HEK293 (cell line): ENCODE measurements at regions not wholly inside any gene's neighbourhood (a gene's known extent, or its start where the extent isn't known, plus 50 kb on each side); places are given as distances from the start of the nearest gene placed in this dataset.

ENCODE experiments used
- CTCF ChIA-PET: fragments of 350-600 bp; formaldehyde crosslinking; extraction: SDS; loops from one replicate; lab custom pipeline; 2021; ENCODE audit warnings: antibody characterized with exemption; lab: Yijun Ruan, JAX
- POLR2A ChIA-PET: fragments of 300-600 bp; formaldehyde crosslinking; extraction: SDS; loops from one replicate; lab custom pipeline; 2020; ENCODE audit warnings: antibody characterized with exemption, inconsistent platforms; lab: Yijun Ruan, JAX
- H3K27ac ChIP-seq: fragments of 200-500 bp; sonication (Bioruptor generic); 2 replicates; pipeline ENCODE4 v1.5.1; 2014; ENCODE audit warnings: low read depth, low read length, control low read depth, inconsistent platforms; ENCODE audit errors: extremely low read depth
- H3K36me3 ChIP-seq, 2 experiments: fragments of 200-500 bp in 1 of 2; sonication (Bioruptor generic) in 1 of 2; 1 replicate in 1 of 2; 2 replicates in 1 of 2; pipeline ENCODE4 v1.5.1; 2014 to 2017; ENCODE audit warnings: inconsistent platforms in 2 of 2, low read length in 2 of 2; ENCODE audit not compliant: control insufficient read depth in 2 of 2, insufficient read depth in 1 of 2
- H3K4me1 ChIP-seq: fragments of 200-500 bp; sonication (Bioruptor generic); 2 replicates; pipeline ENCODE4 v1.5.1; 2014; ENCODE audit warnings: mild to moderate bottlenecking, low read length, inconsistent platforms; ENCODE audit not compliant: control insufficient read depth, insufficient read depth
- H3K4me3 ChIP-seq: 2 replicates; pipeline ENCODE4 v1.5.1; 2011; ENCODE audit warnings: low read depth, mild to moderate bottlenecking, control low read depth, low read length, moderate library complexity
- H3K9me3 ChIP-seq: fragments of 200-500 bp; sonication (Bioruptor generic); 2 replicates; pipeline ENCODE4 v1.5.1; 2014; ENCODE audit warnings: low read depth, low read length, inconsistent platforms; ENCODE audit not compliant: control insufficient read depth, insufficient read depth
- SALL2 ChIP-seq: fragments of 450-650 bp; formaldehyde crosslinking; IDR thresholded peaks from 2 replicates; pipeline ENCODE4 v1.5.0; 2017; ENCODE audit warnings: missing biosample characterization, mild to moderate bottlenecking, missing genetic modification characterization, borderline replicate concordance
- SCRT1 ChIP-seq: fragments of 450-650 bp; formaldehyde crosslinking; IDR thresholded peaks from 2 replicates; pipeline ENCODE4 v1.5.1; 2016; ENCODE audit warnings: missing biosample characterization, missing genetic modification characterization, borderline replicate concordance
- SP2 ChIP-seq: fragments of 450-650 bp; formaldehyde crosslinking; IDR thresholded peaks from 2 replicates; pipeline ENCODE4 v1.5.1; 2016; ENCODE audit warnings: missing biosample characterization, missing genetic modification characterization
- SP7 ChIP-seq: fragments of 450-650 bp; formaldehyde crosslinking; IDR thresholded peaks from 2 replicates; pipeline ENCODE4 v1.5.1; 2016; ENCODE audit warnings: missing biosample characterization, missing genetic modification characterization
- ZNF10 ChIP-seq: fragments of 450-650 bp; formaldehyde crosslinking; IDR thresholded peaks from 2 replicates; pipeline ENCODE4 v1.5.1; 2017; ENCODE audit warnings: missing biosample characterization, missing genetic modification characterization
- ZNF138 ChIP-seq: fragments of 450-650 bp; formaldehyde crosslinking; IDR thresholded peaks from 2 replicates; pipeline ENCODE4 v1.5.1; 2016; ENCODE audit warnings: missing biosample characterization, missing genetic modification characterization, borderline replicate concordance
- ZNF155 ChIP-seq: fragments of 450-650 bp; formaldehyde crosslinking; IDR thresholded peaks from 2 replicates; pipeline ENCODE4 v1.5.1; 2016; ENCODE audit warnings: missing biosample characterization, missing genetic modification characterization
- ZNF175 ChIP-seq: fragments of 450-650 bp; formaldehyde crosslinking; IDR thresholded peaks from 2 replicates; pipeline ENCODE4 v1.5.1; 2016; ENCODE audit warnings: missing biosample characterization, missing genetic modification characterization
- ZNF248 ChIP-seq: fragments of 450-650 bp; formaldehyde crosslinking; IDR thresholded peaks from 2 replicates; pipeline ENCODE4 v1.5.1; 2017; ENCODE audit warnings: missing biosample characterization, missing genetic modification characterization
- ZNF302 ChIP-seq: fragments of 450-650 bp; formaldehyde crosslinking; IDR thresholded peaks from 2 replicates; pipeline ENCODE4 v1.5.1; 2016; ENCODE audit warnings: missing biosample characterization, missing genetic modification characterization, low read depth
- ZNF624 ChIP-seq: fragments of 450-650 bp; formaldehyde crosslinking; IDR thresholded peaks from 2 replicates; pipeline ENCODE4 v1.5.1; 2017; ENCODE audit warnings: missing biosample characterization, missing genetic modification characterization
- ZNF677 ChIP-seq: fragments of 450-650 bp; IDR thresholded peaks from 2 replicates; pipeline ENCODE4 v1.5.0; 2018; ENCODE audit warnings: missing biosample characterization, mild to moderate bottlenecking, missing genetic modification characterization, moderate library complexity
- ZNF701 ChIP-seq: fragments of 450-650 bp; formaldehyde crosslinking; IDR thresholded peaks from 2 replicates; pipeline ENCODE4 v1.5.1; 2016; ENCODE audit warnings: missing biosample characterization, missing genetic modification characterization
- ZNF707 ChIP-seq: fragments of 450-650 bp; formaldehyde crosslinking; IDR thresholded peaks from 2 replicates; pipeline ENCODE4 v1.5.1; 2016; ENCODE audit warnings: missing biosample characterization, missing genetic modification characterization
- TF ChIP-seq, protein P1 (sequence below): fragments of 450-650 bp; formaldehyde crosslinking; IDR thresholded peaks from 2 replicates; pipeline ENCODE4 v1.5.1; 2017; ENCODE audit warnings: missing biosample characterization, missing genetic modification characterization
- TF ChIP-seq, protein P2 (sequence below): fragments of 450-650 bp; formaldehyde crosslinking; IDR thresholded peaks from 2 replicates; pipeline ENCODE4 v1.5.1; 2016; ENCODE audit warnings: missing biosample characterization, missing genetic modification characterization
- TF ChIP-seq, protein P3 (sequence below): fragments of 450-650 bp; formaldehyde crosslinking; IDR thresholded peaks from 2 replicates; pipeline ENCODE4 v1.5.1; 2016; ENCODE audit warnings: missing biosample characterization, missing genetic modification characterization
- TF ChIP-seq, protein P4 (sequence below): fragments of 450-650 bp; formaldehyde crosslinking; IDR thresholded peaks from 2 replicates; pipeline ENCODE4 v1.5.1; 2017; ENCODE audit warnings: missing biosample characterization, missing genetic modification characterization
- TF ChIP-seq, protein P5 (sequence below): fragments of 450-650 bp; formaldehyde crosslinking; IDR thresholded peaks from 2 replicates; pipeline ENCODE4 v1.5.1; 2016; ENCODE audit warnings: missing biosample characterization, missing genetic modification characterization, borderline replicate concordance
- TF ChIP-seq, protein P6 (sequence below): fragments of 450-650 bp; IDR thresholded peaks from 2 replicates; pipeline ENCODE4 v1.5.1; 2018; ENCODE audit warnings: missing biosample characterization, missing genetic modification characterization

DNA sequence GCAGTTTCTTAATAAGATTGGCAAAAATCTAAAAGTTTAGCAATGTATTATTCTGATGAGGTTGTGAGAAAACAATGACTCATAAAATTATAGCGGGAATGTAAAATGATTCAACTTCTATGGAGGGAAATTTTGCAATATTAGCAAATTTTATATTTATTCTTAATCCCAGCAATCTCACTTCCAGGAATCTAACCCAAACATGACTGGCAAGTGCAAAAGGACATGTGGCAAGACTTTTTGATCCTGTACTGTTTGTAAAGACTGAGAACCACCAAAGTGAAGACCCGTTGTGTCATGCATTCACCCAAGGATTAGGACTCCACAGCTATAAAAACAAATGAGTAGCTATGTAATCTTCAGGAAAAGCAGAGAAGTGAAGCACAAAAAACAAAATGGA, 234.8 kb upstream of the KYNU start:
- H3K36me3 ChIP-seq = no peaks in the 10 kb centered on the region
- no peaks in the 10 kb centered on the region for H3K9me3 ChIP-seq
- CTCF ChIA-PET = interaction anchor here (0.6 kb wide), 3 partner anchors 39 to 334 kb away, joined by 3 to 5 read pairs (median 3); no protein-coding TSS in a partner anchor
- H3K4me1 ChIP-seq = no peaks in the 10 kb centered on the region
- no peak overlapping the region for H3K27ac ChIP-seq
- H3K4me3 ChIP-seq = no peak overlapping the region
- TF ChIP-seq, protein P1, sequence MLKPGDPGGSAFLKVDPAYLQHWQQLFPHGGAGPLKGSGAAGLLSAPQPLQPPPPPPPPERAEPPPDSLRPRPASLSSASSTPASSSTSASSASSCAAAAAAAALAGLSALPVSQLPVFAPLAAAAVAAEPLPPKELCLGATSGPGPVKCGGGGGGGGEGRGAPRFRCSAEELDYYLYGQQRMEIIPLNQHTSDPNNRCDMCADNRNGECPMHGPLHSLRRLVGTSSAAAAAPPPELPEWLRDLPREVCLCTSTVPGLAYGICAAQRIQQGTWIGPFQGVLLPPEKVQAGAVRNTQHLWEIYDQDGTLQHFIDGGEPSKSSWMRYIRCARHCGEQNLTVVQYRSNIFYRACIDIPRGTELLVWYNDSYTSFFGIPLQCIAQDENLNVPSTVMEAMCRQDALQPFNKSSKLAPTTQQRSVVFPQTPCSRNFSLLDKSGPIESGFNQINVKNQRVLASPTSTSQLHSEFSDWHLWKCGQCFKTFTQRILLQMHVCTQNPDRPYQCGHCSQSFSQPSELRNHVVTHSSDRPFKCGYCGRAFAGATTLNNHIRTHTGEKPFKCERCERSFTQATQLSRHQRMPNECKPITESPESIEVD (tag by site-specific recombination) = no peak
- TF ChIP-seq, protein P2, sequence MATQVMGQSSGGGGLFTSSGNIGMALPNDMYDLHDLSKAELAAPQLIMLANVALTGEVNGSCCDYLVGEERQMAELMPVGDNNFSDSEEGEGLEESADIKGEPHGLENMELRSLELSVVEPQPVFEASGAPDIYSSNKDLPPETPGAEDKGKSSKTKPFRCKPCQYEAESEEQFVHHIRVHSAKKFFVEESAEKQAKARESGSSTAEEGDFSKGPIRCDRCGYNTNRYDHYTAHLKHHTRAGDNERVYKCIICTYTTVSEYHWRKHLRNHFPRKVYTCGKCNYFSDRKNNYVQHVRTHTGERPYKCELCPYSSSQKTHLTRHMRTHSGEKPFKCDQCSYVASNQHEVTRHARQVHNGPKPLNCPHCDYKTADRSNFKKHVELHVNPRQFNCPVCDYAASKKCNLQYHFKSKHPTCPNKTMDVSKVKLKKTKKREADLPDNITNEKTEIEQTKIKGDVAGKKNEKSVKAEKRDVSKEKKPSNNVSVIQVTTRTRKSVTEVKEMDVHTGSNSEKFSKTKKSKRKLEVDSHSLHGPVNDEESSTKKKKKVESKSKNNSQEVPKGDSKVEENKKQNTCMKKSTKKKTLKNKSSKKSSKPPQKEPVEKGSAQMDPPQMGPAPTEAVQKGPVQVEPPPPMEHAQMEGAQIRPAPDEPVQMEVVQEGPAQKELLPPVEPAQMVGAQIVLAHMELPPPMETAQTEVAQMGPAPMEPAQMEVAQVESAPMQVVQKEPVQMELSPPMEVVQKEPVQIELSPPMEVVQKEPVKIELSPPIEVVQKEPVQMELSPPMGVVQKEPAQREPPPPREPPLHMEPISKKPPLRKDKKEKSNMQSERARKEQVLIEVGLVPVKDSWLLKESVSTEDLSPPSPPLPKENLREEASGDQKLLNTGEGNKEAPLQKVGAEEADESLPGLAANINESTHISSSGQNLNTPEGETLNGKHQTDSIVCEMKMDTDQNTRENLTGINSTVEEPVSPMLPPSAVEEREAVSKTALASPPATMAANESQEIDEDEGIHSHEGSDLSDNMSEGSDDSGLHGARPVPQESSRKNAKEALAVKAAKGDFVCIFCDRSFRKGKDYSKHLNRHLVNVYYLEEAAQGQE (tag by site-specific recombination) = no peak
- TF ChIP-seq ZNF248 = no peak
- TF ChIP-seq SALL2 = no peak
- TF ChIP-seq, protein P3, sequence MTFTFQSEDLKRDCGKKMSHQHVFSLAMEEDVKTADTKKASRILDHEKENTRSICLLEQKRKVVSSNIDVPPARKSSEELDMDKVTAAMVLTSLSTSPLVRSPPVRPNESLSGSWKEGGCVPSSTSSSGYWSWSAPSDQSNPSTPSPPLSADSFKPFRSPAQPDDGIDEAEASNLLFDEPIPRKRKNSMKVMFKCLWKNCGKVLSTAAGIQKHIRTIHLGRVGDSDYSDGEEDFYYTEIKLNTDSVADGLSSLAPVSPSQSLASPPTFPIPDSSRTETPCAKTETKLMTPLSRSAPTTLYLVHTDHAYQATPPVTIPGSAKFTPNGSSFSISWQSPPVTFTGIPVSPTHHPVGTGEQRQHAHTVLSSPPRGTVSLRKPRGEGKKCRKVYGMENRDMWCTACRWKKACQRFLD (tag by site-specific recombination) = no peak
- no peak for TF ChIP-seq SP7 (tag by site-specific recombination)
- TF ChIP-seq SCRT1 (tag by site-specific recombination) = no peak
- TF ChIP-seq SP2 (tag by site-specific recombination) = no peak
- TF ChIP-seq ZNF10 = no peak
- TF ChIP-seq ZNF677 (tag by site-specific recombination) = no peak
- no peak for TF ChIP-seq ZNF707 (tag by site-specific recombination)
- TF ChIP-seq ZNF624 (tag by site-specific recombination) = no peak
- no peak for TF ChIP-seq ZNF302 (tag by site-specific recombination)
- TF ChIP-seq, protein P4, sequence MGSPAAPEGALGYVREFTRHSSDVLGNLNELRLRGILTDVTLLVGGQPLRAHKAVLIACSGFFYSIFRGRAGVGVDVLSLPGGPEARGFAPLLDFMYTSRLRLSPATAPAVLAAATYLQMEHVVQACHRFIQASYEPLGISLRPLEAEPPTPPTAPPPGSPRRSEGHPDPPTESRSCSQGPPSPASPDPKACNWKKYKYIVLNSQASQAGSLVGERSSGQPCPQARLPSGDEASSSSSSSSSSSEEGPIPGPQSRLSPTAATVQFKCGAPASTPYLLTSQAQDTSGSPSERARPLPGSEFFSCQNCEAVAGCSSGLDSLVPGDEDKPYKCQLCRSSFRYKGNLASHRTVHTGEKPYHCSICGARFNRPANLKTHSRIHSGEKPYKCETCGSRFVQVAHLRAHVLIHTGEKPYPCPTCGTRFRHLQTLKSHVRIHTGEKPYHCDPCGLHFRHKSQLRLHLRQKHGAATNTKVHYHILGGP = no peak
- TF ChIP-seq ZNF701 (tag by site-specific recombination) = no peak
- TF ChIP-seq ZNF175 (tag by site-specific recombination) = no peak
- TF ChIP-seq ZNF155 (tag by site-specific recombination) = no peak
- TF ChIP-seq ZNF138 (tag by site-specific recombination) = no peak
- TF ChIP-seq, protein P5, sequence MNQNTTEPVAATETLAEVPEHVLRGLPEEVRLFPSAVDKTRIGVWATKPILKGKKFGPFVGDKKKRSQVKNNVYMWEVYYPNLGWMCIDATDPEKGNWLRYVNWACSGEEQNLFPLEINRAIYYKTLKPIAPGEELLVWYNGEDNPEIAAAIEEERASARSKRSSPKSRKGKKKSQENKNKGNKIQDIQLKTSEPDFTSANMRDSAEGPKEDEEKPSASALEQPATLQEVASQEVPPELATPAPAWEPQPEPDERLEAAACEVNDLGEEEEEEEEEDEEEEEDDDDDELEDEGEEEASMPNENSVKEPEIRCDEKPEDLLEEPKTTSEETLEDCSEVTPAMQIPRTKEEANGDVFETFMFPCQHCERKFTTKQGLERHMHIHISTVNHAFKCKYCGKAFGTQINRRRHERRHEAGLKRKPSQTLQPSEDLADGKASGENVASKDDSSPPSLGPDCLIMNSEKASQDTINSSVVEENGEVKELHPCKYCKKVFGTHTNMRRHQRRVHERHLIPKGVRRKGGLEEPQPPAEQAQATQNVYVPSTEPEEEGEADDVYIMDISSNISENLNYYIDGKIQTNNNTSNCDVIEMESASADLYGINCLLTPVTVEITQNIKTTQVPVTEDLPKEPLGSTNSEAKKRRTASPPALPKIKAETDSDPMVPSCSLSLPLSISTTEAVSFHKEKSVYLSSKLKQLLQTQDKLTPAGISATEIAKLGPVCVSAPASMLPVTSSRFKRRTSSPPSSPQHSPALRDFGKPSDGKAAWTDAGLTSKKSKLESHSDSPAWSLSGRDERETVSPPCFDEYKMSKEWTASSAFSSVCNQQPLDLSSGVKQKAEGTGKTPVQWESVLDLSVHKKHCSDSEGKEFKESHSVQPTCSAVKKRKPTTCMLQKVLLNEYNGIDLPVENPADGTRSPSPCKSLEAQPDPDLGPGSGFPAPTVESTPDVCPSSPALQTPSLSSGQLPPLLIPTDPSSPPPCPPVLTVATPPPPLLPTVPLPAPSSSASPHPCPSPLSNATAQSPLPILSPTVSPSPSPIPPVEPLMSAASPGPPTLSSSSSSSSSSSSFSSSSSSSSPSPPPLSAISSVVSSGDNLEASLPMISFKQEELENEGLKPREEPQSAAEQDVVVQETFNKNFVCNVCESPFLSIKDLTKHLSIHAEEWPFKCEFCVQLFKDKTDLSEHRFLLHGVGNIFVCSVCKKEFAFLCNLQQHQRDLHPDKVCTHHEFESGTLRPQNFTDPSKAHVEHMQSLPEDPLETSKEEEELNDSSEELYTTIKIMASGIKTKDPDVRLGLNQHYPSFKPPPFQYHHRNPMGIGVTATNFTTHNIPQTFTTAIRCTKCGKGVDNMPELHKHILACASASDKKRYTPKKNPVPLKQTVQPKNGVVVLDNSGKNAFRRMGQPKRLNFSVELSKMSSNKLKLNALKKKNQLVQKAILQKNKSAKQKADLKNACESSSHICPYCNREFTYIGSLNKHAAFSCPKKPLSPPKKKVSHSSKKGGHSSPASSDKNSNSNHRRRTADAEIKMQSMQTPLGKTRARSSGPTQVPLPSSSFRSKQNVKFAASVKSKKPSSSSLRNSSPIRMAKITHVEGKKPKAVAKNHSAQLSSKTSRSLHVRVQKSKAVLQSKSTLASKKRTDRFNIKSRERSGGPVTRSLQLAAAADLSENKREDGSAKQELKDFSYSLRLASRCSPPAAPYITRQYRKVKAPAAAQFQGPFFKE (tag by site-specific recombination) = no peak
- TF ChIP-seq, protein P6, sequence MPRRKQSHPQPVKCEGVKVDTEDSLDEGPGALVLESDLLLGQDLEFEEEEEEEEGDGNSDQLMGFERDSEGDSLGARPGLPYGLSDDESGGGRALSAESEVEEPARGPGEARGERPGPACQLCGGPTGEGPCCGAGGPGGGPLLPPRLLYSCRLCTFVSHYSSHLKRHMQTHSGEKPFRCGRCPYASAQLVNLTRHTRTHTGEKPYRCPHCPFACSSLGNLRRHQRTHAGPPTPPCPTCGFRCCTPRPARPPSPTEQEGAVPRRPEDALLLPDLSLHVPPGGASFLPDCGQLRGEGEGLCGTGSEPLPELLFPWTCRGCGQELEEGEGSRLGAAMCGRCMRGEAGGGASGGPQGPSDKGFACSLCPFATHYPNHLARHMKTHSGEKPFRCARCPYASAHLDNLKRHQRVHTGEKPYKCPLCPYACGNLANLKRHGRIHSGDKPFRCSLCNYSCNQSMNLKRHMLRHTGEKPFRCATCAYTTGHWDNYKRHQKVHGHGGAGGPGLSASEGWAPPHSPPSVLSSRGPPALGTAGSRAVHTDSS = no peak
- POLR2A ChIA-PET = no interaction called here
